ENCODE measurements at regions not wholly inside any gene's neighbourhood (a gene's known extent, or its start where the extent isn't known, plus 50 kb on each side); places are given as distances from the start of the nearest gene placed in this dataset.
A peak's percentile ranks its signal among the peaks of the same experiment; 100 is the strongest.
"Not testable (repeated sequence)": the region's sequence is repeated elsewhere in the genome, so short reads cannot be mapped to it uniquely, and the experiment has no call there.

GRCh38 chr20:58040447-58041290 is 187.8 kb downstream of the ANKRD60 start:
- DNase-seq (ENCODE audit: low read depth) = peak; percentile 58

GRCh38 chr20:58039274-58040092 is 189.0 kb downstream of the ANKRD60 start:
- DNase-seq (ENCODE audit: low read depth) = peak; percentile 48

GRCh38 chr20:58038123-58038654 is 190.3 kb downstream of the ANKRD60 start:
- no peak for DNase-seq (ENCODE audit: low read depth)

GRCh38 chr20:58037631-58038030 is 190.8 kb downstream of the ANKRD60 start:
- DNase-seq (ENCODE audit: low read depth) = no peak

- no peak for DNase-seq (ENCODE audit: low read depth)
Observed at GRCh38 chr20:58033026-58033536, 195.4 kb downstream of the ANKRD60 start.

GRCh38 chr20:58032599-58032998 is 195.9 kb downstream of the ANKRD60 start:
- no peak for DNase-seq (ENCODE audit: low read depth)

- not testable (repeated sequence) for DNase-seq (ENCODE audit: low read depth)
Observed at GRCh38 chr20:58031350-58031749, 197.1 kb downstream of the ANKRD60 start.

- DNase-seq (ENCODE audit: low read depth) = no peak
Observed at GRCh38 chr20:58028123-58028522, 200.3 kb downstream of the ANKRD60 start.

- DNase-seq (ENCODE audit: low read depth) = no peak
Observed at GRCh38 chr20:58026361-58026760, 202.1 kb downstream of the ANKRD60 start.

- no peak for DNase-seq (ENCODE audit: low read depth)
Observed at GRCh38 chr20:58025233-58025632, 203.2 kb downstream of the ANKRD60 start.

GRCh38 chr20:58024241-58024721 is 204.2 kb downstream of the ANKRD60 start:
- no peak for DNase-seq (ENCODE audit: low read depth)

- no peak for DNase-seq (ENCODE audit: low read depth)
Observed at GRCh38 chr20:58023781-58024180, 204.7 kb downstream of the ANKRD60 start.

- no peak for DNase-seq (ENCODE audit: low read depth)
Observed at GRCh38 chr20:58023346-58023745, 205.1 kb downstream of the ANKRD60 start.

GRCh38 chr20:58022711-58023110 is 205.7 kb downstream of the ANKRD60 start:
- no peak for DNase-seq (ENCODE audit: low read depth)

- DNase-seq (ENCODE audit: low read depth) = peak; percentile 32
Observed at GRCh38 chr20:58021481-58021880, 207.0 kb downstream of the ANKRD60 start.

- peak; percentile 27 for DNase-seq (ENCODE audit: low read depth)
Observed at GRCh38 chr20:58020656-58021454, 207.6 kb downstream of the ANKRD60 start.

GRCh38 chr20:58019850-58020625 is 208.4 kb downstream of the ANKRD60 start:
- no peak for DNase-seq (ENCODE audit: low read depth)

GRCh38 chr20:58019027-58019849 is 209.2 kb downstream of the ANKRD60 start:
- DNase-seq (ENCODE audit: low read depth) = peak; percentile 99

GRCh38 chr20:58018590-58018989 is 209.9 kb downstream of the ANKRD60 start:
- no peak for DNase-seq (ENCODE audit: low read depth)

All from M059J (cell line).